Mesothelial cell of epicardium (in vitro differentiated cells): ENCODE measurements at regions not wholly inside any gene's neighbourhood (a gene's known extent, or its start where the extent isn't known, plus 50 kb on each side); places are given as distances from the start of the nearest gene placed in this dataset.

ENCODE experiments used
- DNase-seq, 2 experiments: peaks; one replicate each; pipeline ENCODE4 v3.0.0; 2021; ENCODE audit warnings: low spot score in 2 of 2; ENCODE audit not compliant: unreplicated experiment in 2 of 2
- H3K27ac Mint-ChIP-seq: 2 replicates; pipeline ENCODE4 v1.8.0; 2021; ENCODE audit warnings: mixed read lengths
- H3K27me3 Mint-ChIP-seq: 2 replicates; pipeline ENCODE4 v1.8.0; 2021; ENCODE audit warnings: low read depth, mixed read lengths
- H3K36me3 Mint-ChIP-seq: 2 replicates; pipeline ENCODE4 v1.8.0; 2021; ENCODE audit warnings: mixed read lengths
- H3K4me1 Mint-ChIP-seq: 2 replicates; pipeline ENCODE4 v1.8.0; 2021; ENCODE audit warnings: mixed read lengths
- H3K4me3 Mint-ChIP-seq: 2 replicates; pipeline ENCODE4 v1.8.0; 2021; ENCODE audit warnings: mild to moderate bottlenecking, moderate library complexity, mixed read lengths
- H3K9me3 Mint-ChIP-seq: 2 replicates; pipeline ENCODE4 v1.8.0; 2021; ENCODE audit warnings: mixed read lengths
- CTCF ChIP-seq: fragments of 200-600 bp; sonication (generic); IDR thresholded peaks from one replicate; pipeline ENCODE4 v1.5.0; 2021; ENCODE audit warnings: antibody characterized with exemption; ENCODE audit not compliant: unreplicated experiment

GRCh38 chr9:7451062-7451461 is 348.5 kb downstream of the DMAC1 start:
- H3K4me3 Mint-ChIP-seq = no peak overlapping the region
- TF ChIP-seq CTCF = no peak

GRCh38 chr9:7443541-7443940 is 356.0 kb downstream of the DMAC1 start:
- Mint-ChIP-seq H3K4me1 (peaks cover 22% of the 10 kb centered on the region), H3K36me3 (peaks cover 2% of the 10 kb centered on the region), H3K27ac (peak overlapping the region; percentile 72), H3K4me3 (no peak overlapping the region), H3K9me3 (peaks cover 4% of the 10 kb centered on the region), H3K27me3 (no peaks in the 10 kb centered on the region)
- DNase-seq = no peak
- TF ChIP-seq CTCF = no peak

More at GRCh38 chr9:7451062-7451461, 348.5 kb downstream of the DMAC1 start:
- H3K4me1 Mint-ChIP-seq = peaks cover 13% of the 10 kb centered on the region
- no peaks in the 10 kb centered on the region for H3K27me3 Mint-ChIP-seq
- no peak overlapping the region for H3K27ac Mint-ChIP-seq
- H3K36me3 Mint-ChIP-seq = peaks cover 2% of the 10 kb centered on the region
- peaks cover 14% of the 10 kb centered on the region for H3K9me3 Mint-ChIP-seq
- no peak for DNase-seq

GRCh38 chr9:7439355-7439995 is 360.1 kb downstream of the DMAC1 start:
- no peak overlapping the region for H3K4me3 Mint-ChIP-seq
- no peak for TF ChIP-seq CTCF
- H3K27ac Mint-ChIP-seq = no peak overlapping the region
- no peaks in the 10 kb centered on the region for H3K27me3 Mint-ChIP-seq
- H3K9me3 Mint-ChIP-seq = peaks cover 3% of the 10 kb centered on the region
- no peaks in the 10 kb centered on the region for H3K36me3 Mint-ChIP-seq
- DNase-seq = no peak
- peaks cover 18% of the 10 kb centered on the region for H3K4me1 Mint-ChIP-seq

- TF ChIP-seq CTCF = no peak
- H3K9me3 Mint-ChIP-seq = peaks cover 20% of the 10 kb centered on the region
- H3K27me3 Mint-ChIP-seq = no peaks in the 10 kb centered on the region
- H3K36me3 Mint-ChIP-seq = peaks cover 6% of the 10 kb centered on the region
- no peak overlapping the region for H3K27ac Mint-ChIP-seq
- no peaks in the 10 kb centered on the region for H3K4me1 Mint-ChIP-seq
- no peak overlapping the region for H3K4me3 Mint-ChIP-seq
- no peak for DNase-seq
These were observed 362.8 kb downstream of the DMAC1 start for GRCh38 chr9:7436754-7437153.

- peaks cover 36% of the 10 kb centered on the region for H3K9me3 Mint-ChIP-seq
- H3K36me3 Mint-ChIP-seq = peaks cover 9% of the 10 kb centered on the region
- no peak for TF ChIP-seq CTCF
- no peak overlapping the region for H3K27ac Mint-ChIP-seq
- DNase-seq = no peak
- no peaks in the 10 kb centered on the region for H3K4me1 Mint-ChIP-seq
- H3K27me3 Mint-ChIP-seq = no peaks in the 10 kb centered on the region
- no peak overlapping the region for H3K4me3 Mint-ChIP-seq
These were observed 365.9 kb downstream of the DMAC1 start for GRCh38 chr9:7433508-7434292.
